Thyroid gland (tissue), 4 donors: ENCODE measurements at regions not wholly inside any gene's neighbourhood (a gene's known extent, or its start where the extent isn't known, plus 50 kb on each side); places are given as distances from the start of the nearest gene placed in this dataset.

Experiments
- POLR2A ChIP-seq, 2 donors: fragments of 450-650 bp; IDR thresholded peaks; one replicate each; pipeline ENCODE4 v1.6.1; 2017; ENCODE audit warnings: antibody characterized with exemption in 2 of 2, mild to moderate bottlenecking in 2 of 2, moderate library complexity in 1 of 2
- TF ChIP-seq, protein P1 (sequence below), 6 experiments: fragments of 200-600 bp in 3 of 6; fragments of 450-650 bp in 3 of 6; sonication (generic) in 3 of 6; IDR thresholded peaks; one replicate each; pipeline ENCODE4 v1.5.1; 2016 to 2019; ENCODE audit warnings: antibody characterized with exemption in 6 of 6, mild to moderate bottlenecking in 2 of 6, inconsistent platforms in 1 of 6, moderate library complexity in 1 of 6

GRCh38 chr11:92801685-92802084 lies 167.8 kb upstream of the MTNR1B start:
- TF ChIP-seq POLR2A (IDR thresholded peaks at IDR 0.05), result no peak
- TF ChIP-seq, protein P1, sequence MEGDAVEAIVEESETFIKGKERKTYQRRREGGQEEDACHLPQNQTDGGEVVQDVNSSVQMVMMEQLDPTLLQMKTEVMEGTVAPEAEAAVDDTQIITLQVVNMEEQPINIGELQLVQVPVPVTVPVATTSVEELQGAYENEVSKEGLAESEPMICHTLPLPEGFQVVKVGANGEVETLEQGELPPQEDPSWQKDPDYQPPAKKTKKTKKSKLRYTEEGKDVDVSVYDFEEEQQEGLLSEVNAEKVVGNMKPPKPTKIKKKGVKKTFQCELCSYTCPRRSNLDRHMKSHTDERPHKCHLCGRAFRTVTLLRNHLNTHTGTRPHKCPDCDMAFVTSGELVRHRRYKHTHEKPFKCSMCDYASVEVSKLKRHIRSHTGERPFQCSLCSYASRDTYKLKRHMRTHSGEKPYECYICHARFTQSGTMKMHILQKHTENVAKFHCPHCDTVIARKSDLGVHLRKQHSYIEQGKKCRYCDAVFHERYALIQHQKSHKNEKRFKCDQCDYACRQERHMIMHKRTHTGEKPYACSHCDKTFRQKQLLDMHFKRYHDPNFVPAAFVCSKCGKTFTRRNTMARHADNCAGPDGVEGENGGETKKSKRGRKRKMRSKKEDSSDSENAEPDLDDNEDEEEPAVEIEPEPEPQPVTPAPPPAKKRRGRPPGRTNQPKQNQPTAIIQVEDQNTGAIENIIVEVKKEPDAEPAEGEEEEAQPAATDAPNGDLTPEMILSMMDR (IDR thresholded peaks at IDR 0.05), result no peak
